Neural cell (in vitro differentiated cells): ENCODE measurements at regions not wholly inside any gene's neighbourhood (a gene's known extent, or its start where the extent isn't known, plus 50 kb on each side); places are given as distances from the start of the nearest gene placed in this dataset.

Source experiments
- H2AFZ ChIP-seq: fragments of 200-600, 300-800 bp; sonication (generic), shearing (Covaris generic); 2 replicates; pipeline ENCODE4 v1.6.0; 2014; ENCODE audit warnings: low read depth, mild to moderate bottlenecking, antibody characterized with exemption, low read length, moderate library complexity
- H3F3A ChIP-seq: fragments of 200-600 bp; shearing (Covaris generic); 2 replicates; pipeline ENCODE4 v1.6.1; 2016; ENCODE audit warnings: mild to moderate bottlenecking, moderate library complexity, mixed read lengths, antibody characterized with exemption, low read length; ENCODE audit not compliant: insufficient read depth, poor library complexity, severe bottlenecking
- H3K27ac ChIP-seq: fragments of 200-600, 300-800 bp; sonication (generic), shearing (Covaris generic); 2 replicates; pipeline ENCODE4 v1.5.1; 2014; ENCODE audit warnings: mild to moderate bottlenecking, low read length, moderate library complexity
- H3K27me3 ChIP-seq: fragments of 300-800, 200-600 bp; sonication (generic), shearing (Covaris generic); 2 replicates; pipeline ENCODE4 v1.6.0; 2014; ENCODE audit warnings: mild to moderate bottlenecking, low read depth, low read length, moderate library complexity; ENCODE audit not compliant: insufficient read depth
- H3K36me3 ChIP-seq: fragments of 300-800, 200-600 bp; sonication (generic), shearing (Covaris generic); 2 replicates; pipeline ENCODE4 v1.5.1; 2014; ENCODE audit warnings: mild to moderate bottlenecking, antibody characterized with exemption, low read length, moderate library complexity; ENCODE audit not compliant: insufficient read depth
- H3K4me2 ChIP-seq: fragments of 300-800, 200-600 bp; sonication (generic), shearing (Covaris generic); 2 replicates; pipeline ENCODE4 v1.6.0; 2014; ENCODE audit warnings: mild to moderate bottlenecking, low read length
- H3K4me3 ChIP-seq: fragments of 300-800, 200-600 bp; sonication (generic), shearing (Covaris generic); 2 replicates; pipeline ENCODE4 v1.5.1; 2014; ENCODE audit warnings: mild to moderate bottlenecking, low read length, moderate library complexity
- H3K79me2 ChIP-seq: fragments of 200-600 bp; shearing (Covaris generic); replicated peaks from 2 replicates; pipeline ENCODE4 v1.6.0; 2014; ENCODE audit warnings: mild to moderate bottlenecking, low read length, moderate library complexity; ENCODE audit not compliant: insufficient read depth
- H3K9ac ChIP-seq: fragments of 300-800, 200-600 bp; sonication (generic), shearing (Covaris generic); 2 replicates; pipeline ENCODE4 v1.6.1; 2016; ENCODE audit warnings: mild to moderate bottlenecking, low read length, mixed read lengths
- H3K9me2 ChIP-seq: fragments of 200-600 bp; shearing (Covaris generic); 2 replicates; pipeline ENCODE4 v1.6.1; 2016; ENCODE audit warnings: mild to moderate bottlenecking, low read length, mixed read lengths; ENCODE audit not compliant: insufficient read depth
- H3K9me3 ChIP-seq: fragments of 200-600, 300-800 bp; sonication (generic), shearing (Covaris generic); 2 replicates; pipeline ENCODE4 v1.6.1; 2016; ENCODE audit warnings: mild to moderate bottlenecking, mixed run types, low read length, moderate library complexity, mixed read lengths
- H4K20me1 ChIP-seq: fragments of 200-600 bp; shearing (Covaris generic); 2 replicates; pipeline ENCODE4 v1.6.1; 2016; ENCODE audit warnings: mild to moderate bottlenecking, mixed run types; ENCODE audit not compliant: insufficient read depth
- CTCF ChIP-seq: fragments of 450-650 bp; IDR thresholded peaks from 2 replicates; pipeline ENCODE4 v1.5.1; 2014; ENCODE audit warnings: antibody characterized with exemption, mild to moderate bottlenecking, moderate library complexity; ENCODE audit not compliant: poor library complexity, severe bottlenecking
- EP300 ChIP-seq: fragments of 450-650 bp; conservative IDR thresholded peaks from 2 replicates; pipeline ENCODE4 v1.6.1; 2014; ENCODE audit warnings: antibody characterized with exemption, mild to moderate bottlenecking, moderate library complexity; ENCODE audit not compliant: poor library complexity, severe bottlenecking
- EZH2 ChIP-seq: fragments of 200-600, 300-800 bp; shearing (Covaris generic), sonication (generic); IDR thresholded peaks from 2 replicates; pipeline ENCODE4 v1.6.1; 2014; ENCODE audit warnings: antibody characterized with exemption, low read length, borderline replicate concordance, mild to moderate bottlenecking; ENCODE audit not compliant: insufficient read depth, poor library complexity, severe bottlenecking
- MXI1 ChIP-seq: fragments of 450-650 bp; conservative IDR thresholded peaks from 2 replicates; pipeline ENCODE4 v1.6.1; 2014; ENCODE audit warnings: antibody characterized with exemption, mild to moderate bottlenecking; ENCODE audit not compliant: poor library complexity, severe bottlenecking
- POLR2AphosphoS5 ChIP-seq: IDR thresholded peaks from 2 replicates; pipeline ENCODE4 v1.6.1; 2012
- RAD21 ChIP-seq: fragments of 450-650 bp; conservative IDR thresholded peaks from 2 replicates; pipeline ENCODE4 v1.6.1; 2014; ENCODE audit warnings: antibody characterized with exemption, mild to moderate bottlenecking, moderate library complexity
- SMC3 ChIP-seq: fragments of 450-650 bp; conservative IDR thresholded peaks from 2 replicates; pipeline ENCODE4 v1.6.1; 2014; ENCODE audit warnings: antibody characterized with exemption, mild to moderate bottlenecking, moderate library complexity; ENCODE audit not compliant: poor library complexity
- TAF1 ChIP-seq: IDR thresholded peaks from 2 replicates; pipeline ENCODE4 v1.6.1; 2012; ENCODE audit warnings: low read depth
- TF ChIP-seq, protein P1 (sequence below): IDR thresholded peaks from 2 replicates; pipeline ENCODE4 v1.6.1; 2012; ENCODE audit warnings: borderline replicate concordance

GRCh38 chr11:97905101-97905500 is 1115.6 kb upstream of the CNTN5 start:
- no peaks in the 10 kb centered on the region for H3K9me2 ChIP-seq
- H3K4me2 ChIP-seq: no peak overlapping the region
- no peaks in the 10 kb centered on the region for H4K20me1 ChIP-seq
- H3K27ac ChIP-seq: no peak overlapping the region
- H3F3A ChIP-seq: no peaks in the 10 kb centered on the region
- no peak overlapping the region for H3K4me3 ChIP-seq
- H3K9ac ChIP-seq: no peak overlapping the region
- H3K9me3 ChIP-seq: no peaks in the 10 kb centered on the region
- TF ChIP-seq EZH2: no peak
- TF ChIP-seq TAF1: no peak
- no peak for TF ChIP-seq MXI1
- no peak for TF ChIP-seq POLR2AphosphoS5
- no peak for TF ChIP-seq CTCF
- TF ChIP-seq SMC3: no peak
- TF ChIP-seq, protein P1, sequence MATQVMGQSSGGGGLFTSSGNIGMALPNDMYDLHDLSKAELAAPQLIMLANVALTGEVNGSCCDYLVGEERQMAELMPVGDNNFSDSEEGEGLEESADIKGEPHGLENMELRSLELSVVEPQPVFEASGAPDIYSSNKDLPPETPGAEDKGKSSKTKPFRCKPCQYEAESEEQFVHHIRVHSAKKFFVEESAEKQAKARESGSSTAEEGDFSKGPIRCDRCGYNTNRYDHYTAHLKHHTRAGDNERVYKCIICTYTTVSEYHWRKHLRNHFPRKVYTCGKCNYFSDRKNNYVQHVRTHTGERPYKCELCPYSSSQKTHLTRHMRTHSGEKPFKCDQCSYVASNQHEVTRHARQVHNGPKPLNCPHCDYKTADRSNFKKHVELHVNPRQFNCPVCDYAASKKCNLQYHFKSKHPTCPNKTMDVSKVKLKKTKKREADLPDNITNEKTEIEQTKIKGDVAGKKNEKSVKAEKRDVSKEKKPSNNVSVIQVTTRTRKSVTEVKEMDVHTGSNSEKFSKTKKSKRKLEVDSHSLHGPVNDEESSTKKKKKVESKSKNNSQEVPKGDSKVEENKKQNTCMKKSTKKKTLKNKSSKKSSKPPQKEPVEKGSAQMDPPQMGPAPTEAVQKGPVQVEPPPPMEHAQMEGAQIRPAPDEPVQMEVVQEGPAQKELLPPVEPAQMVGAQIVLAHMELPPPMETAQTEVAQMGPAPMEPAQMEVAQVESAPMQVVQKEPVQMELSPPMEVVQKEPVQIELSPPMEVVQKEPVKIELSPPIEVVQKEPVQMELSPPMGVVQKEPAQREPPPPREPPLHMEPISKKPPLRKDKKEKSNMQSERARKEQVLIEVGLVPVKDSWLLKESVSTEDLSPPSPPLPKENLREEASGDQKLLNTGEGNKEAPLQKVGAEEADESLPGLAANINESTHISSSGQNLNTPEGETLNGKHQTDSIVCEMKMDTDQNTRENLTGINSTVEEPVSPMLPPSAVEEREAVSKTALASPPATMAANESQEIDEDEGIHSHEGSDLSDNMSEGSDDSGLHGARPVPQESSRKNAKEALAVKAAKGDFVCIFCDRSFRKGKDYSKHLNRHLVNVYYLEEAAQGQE: no peak
- TF ChIP-seq RAD21: no peak
- TF ChIP-seq EP300: no peak
- no peaks in the 10 kb centered on the region for H3K27me3 ChIP-seq
- no peak overlapping the region for H2AFZ ChIP-seq
- no peaks in the 10 kb centered on the region for H3K79me2 ChIP-seq
- H3K36me3 ChIP-seq: no peaks in the 10 kb centered on the region

- no peak overlapping the region for H3K9ac ChIP-seq
- H3K4me2 ChIP-seq: no peak overlapping the region
- no peaks in the 10 kb centered on the region for H3K9me3 ChIP-seq
- TF ChIP-seq, protein P1: no peak
- no peak for TF ChIP-seq EZH2
- TF ChIP-seq EP300: no peak
- no peak for TF ChIP-seq RAD21
- no peak for TF ChIP-seq TAF1
- no peak for TF ChIP-seq SMC3
- no peak for TF ChIP-seq CTCF
- no peak for TF ChIP-seq POLR2AphosphoS5
- no peak for TF ChIP-seq MXI1
- no peaks in the 10 kb centered on the region for H3K36me3 ChIP-seq
- H2AFZ ChIP-seq: no peak overlapping the region
- no peaks in the 10 kb centered on the region for H3K9me2 ChIP-seq
- H3F3A ChIP-seq: no peaks in the 10 kb centered on the region
- H3K79me2 ChIP-seq: no peaks in the 10 kb centered on the region
- H3K27me3 ChIP-seq: no peaks in the 10 kb centered on the region
- no peak overlapping the region for H3K4me3 ChIP-seq
- no peaks in the 10 kb centered on the region for H4K20me1 ChIP-seq
- no peak overlapping the region for H3K27ac ChIP-seq
Measured at GRCh38 chr11:97905671-97906070, 1115.1 kb upstream of the CNTN5 start.
